ENCODE measurements at regions not wholly inside any gene's neighbourhood (a gene's known extent, or its start where the extent isn't known, plus 50 kb on each side); places are given as distances from the start of the nearest gene placed in this dataset.
A peak's percentile ranks its signal among the peaks of the same experiment; 100 is the strongest.

DNA sequence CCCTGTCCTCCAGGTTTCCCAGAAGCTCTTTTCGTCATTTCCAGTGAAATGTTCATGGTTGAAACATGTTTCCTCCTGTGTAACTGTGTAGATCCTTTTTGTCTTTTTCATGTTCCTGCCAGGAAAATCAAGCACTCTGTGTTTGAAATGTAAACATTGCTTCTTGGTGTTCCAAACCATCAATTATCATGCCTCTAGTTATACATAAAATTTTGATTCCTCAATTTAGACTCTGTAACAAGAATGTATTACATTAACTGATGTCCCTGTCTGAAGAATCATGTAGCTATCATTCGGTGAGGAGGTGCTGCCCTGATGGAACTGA, 546.3 kb upstream of the CITED2 start:
- DNase-seq = no peak

DNA sequence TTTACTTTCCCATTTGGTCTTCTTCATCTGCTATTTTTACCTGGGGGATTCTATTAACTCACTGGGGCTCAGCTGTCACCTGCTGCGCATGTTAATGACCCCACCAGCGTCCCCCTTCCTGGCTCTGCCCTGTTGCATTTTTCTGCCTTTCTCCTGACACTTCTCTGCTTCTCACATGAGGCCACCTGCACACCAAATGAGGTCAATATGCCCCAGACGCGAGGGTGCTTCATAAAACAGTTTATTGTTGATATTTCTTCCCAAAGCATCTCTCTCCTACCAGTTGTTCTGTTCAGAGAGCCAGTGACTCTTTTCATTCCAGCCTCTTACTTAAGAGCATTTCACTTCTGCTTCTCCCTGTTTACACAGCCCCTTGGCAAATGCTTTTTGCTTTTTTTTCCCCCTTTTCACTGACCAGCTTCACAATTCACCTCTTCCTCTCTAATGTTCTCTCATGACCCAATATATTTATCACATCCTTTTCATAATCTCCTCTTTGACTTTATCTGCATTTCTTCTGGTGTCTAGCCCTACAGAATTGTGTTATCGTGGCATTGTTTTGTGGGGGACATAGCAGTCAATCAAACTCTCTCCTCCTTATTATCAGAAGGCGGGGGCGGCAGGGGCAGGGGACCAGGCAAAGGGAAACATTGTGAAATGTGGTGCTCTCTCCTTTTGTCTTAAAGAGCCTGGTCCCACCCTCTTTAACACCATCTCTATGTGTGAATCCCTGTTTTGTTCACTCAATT, 545.8 kb upstream of the CITED2 start:
- no peak for DNase-seq

DNA sequence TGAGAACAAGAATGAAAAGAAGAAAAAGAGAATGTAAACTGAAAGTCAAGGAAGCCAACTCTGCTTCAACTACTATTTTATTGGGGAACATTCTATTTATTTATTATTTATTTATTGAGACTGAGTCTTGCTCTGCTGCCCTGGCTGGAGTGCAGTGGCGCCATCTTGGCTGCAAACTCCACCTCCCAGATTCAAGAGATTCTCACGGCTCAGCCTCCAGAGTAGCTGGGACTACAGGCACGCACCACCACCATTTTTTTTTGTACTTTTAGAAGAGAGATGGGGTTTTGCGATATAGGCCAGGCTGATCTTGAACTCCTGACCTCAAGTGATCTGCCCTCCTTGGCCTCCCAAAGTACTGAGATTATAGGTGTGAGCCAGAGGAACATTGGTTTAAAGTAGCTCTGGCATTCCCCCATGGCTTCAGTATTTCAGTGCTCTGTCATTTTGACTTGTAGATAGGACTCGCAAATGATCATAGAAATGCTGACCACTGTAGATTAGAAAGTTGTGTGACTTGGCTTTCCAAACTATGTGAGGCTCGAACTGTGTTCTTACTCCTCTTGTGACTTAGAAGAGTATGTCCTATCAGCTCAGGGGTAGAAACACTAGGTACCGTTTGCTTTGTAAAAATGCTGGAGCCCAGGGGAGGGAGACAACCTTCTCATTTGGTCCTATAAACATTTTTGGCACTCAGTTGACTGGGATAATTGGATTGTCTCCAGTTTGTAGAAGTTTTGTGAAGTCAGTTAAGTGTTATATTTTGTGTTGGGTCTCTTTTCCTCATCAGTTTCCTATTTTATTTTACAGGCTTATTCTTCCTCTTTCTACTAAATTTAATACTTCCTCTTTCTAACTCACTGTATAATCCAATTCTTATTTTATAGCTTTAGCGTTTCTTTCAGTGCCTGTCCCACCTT, 544.9 kb upstream of the CITED2 start:
- DNase-seq = no peak

DNA sequence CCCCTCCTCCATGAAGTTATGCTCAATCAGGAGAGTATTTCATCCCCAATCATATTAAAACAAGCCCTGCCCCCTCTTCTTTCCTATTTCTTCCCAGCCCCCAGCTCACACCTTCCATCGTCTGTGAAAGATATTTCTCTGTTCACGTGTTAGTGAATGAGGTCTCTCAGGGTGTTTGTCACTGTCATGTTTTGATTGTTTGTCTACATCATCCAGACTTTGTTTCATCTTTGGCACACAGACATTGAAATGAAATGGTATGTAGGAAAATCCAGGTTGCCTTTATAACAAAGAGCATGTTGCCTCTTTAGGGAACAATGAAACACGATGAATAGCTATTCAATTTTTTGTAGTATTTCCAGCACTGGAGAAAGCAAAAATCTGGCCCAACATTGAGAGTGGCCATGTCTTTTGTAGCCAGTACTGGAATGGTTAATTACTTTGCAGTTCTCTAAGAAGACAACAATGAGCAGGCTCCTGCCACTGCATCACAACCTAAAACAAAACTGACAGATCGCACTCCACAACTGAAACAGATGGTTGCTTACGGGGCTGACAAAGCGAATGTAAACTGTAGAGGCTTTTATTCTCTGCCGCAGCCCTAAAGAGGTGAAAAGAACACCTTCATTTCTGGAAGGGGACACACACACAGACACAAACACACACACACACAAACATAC, 543.6 kb upstream of the CITED2 start:
- DNase-seq = no peak

DNA sequence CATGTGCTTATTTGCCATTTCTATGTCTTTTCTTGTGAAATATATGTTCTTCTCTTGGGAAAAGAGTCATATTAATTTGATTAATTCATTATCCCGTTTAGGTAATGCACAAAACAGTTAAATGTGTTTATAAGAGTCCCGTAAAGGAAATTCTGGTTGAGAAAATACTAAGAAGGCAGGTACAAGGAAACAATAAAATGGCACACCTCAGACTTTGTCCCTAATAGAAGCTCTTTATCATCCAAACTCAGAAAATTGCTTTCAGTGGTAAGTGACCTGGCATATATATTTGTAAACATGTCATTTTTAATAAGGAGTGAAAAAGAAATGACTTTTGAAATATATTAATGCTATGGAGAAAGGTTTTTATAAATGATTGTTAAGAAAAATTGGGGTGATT, 540.5 kb upstream of the CITED2 start:
- no peak for DNase-seq

DNA sequence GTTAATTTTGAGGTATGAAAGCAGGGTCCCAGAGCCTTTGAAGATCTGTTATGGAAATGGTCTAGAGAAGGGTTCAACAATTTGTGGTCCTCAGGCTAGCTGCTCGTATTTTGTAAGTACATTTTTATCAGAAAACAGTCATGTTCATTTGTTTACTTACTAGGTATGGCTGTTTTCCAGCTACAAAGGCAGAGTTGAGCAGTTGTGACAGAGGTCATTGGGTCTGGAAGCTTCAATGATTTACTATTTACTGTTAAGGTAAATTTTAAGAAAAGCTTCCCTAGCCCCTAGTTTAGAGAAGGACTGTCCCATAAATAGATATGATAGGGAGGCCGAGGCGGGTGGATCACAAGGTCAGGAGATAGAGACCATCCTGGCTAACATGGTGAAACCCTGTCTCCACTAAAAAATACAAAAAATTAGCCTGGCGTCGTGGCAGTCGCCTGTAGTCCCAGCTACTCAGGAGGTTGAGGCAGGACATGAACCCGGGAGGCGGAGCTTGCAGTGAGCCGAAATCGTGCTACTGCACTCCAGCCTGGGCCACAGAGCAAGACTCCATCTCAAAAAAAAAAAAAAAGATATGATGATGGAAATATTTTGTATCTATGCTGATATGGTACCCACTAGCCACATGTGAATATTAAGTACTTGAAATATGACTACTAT, 538.4 kb upstream of the CITED2 start:
- DNase-seq = no peak

DNA sequence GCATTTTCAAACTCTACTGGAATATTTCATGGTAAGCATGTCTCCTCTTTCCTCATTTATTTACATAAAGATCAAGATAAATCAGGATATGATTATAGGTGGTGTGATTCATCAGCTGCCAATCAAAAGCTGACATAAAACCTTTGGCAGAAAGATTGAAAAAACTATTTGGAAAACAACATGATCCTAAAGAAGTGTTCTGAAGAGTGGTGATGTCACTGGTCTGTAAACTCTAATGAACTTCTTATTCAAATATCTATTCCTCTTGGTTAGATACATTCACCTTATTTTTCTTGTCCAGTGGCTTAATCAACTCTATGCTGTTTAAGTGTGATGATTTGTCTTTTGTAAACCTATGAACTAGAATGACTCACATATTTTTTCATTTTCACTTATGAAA, 535.5 kb upstream of the CITED2 start:
- DNase-seq = no peak

DNA sequence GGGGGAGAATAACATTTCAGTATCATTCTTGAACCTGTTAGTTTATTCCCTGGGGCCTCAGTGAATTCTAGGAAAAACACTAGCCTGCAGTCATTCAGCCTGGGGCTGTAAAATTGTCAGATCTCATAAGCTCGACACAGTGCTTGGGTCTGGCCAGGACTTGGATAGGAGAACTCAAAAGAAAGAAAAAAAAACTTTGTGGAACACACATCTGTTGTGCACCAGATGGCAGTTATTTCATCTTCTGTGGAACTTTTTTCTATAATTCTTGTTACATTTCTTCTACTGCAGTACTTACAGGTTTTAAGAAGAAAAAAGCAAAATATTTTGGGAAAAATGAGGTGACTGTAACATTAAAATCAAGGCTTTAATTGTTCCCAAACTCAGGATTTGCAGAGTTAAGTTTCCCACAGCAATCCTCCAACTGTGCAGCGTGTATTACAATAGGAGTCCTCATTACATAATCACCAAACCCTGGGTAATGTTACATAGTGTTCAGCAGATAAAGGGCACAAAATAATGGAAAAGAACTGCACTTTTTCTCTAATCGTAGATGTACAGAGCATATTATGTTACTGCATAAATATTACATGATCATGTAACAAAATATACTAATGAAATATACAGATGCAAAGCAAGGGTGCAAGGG, 531.1 kb upstream of the CITED2 start:
- no peak for DNase-seq

DNA sequence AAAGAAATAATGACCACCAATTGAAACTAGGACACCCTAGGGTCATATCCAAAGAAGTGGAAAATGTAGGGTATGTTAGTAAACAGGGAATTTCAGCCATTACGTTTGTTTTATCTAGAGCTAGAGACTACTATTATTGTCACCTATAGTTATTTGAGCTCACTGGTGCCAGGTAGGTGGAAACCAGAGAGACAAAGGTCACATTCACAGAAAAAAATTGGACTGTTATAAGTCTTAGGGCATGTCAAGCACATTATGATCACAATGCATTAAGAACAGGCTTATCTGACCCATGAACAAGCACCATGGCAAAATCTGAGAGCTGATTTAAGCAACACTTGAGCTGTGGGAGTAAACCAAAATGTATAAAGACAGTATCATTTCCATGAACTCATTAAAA, 530.1 kb upstream of the CITED2 start:
- DNase-seq = no peak

DNA sequence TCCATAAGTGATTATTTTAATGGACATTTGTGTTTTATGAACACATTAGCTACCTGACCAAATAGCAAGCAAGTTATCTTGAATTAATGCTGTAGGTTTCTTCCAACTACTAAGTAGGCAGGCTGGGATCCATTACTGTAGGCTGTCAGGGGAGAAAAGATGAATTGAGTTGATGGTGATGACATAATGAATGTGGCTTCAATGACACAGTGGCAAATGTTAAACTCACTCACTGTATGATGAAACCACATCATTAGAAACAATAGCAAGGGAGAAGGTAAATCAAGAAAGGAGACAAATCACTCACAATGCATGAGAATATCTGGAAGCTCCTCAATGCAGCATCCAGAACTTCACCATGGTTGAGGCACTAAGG, 529.7 kb upstream of the CITED2 start:
- DNase-seq = no peak

DNA sequence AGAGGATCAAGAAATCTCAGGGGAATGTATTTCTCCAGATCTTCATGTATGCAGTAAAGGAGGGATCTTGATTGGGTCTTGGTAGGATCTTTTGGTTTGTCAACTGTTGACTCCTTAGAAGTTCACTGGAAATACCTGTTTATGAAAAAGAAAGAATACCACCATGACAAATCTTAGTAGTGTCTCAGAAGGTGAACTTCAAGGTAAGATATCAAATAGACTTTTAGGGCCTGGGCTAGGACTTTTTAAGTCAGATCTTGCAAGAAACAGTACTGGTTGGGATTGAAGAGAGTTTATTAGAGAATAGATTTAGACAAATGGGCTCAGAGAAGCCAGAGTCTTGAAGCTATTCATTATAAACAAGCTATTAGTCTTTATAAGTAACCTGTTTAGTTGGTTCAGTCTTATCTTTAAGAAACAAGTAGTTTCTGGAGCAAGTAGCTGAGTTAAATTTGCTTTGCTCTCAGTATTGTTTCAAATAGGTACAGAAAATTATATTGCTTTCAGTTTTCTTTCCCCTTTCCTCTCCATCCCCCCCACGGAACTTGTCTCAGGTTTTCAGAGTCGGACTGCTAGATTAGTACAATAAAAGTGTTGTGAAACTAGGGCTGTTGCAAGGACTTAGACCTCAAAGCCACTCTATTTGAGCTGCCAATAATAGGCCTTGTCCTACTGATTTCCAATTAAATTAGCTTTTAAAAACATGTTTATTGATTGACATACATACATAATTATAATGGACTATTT, 529.1 kb upstream of the CITED2 start:
- DNase-seq = no peak

DNA sequence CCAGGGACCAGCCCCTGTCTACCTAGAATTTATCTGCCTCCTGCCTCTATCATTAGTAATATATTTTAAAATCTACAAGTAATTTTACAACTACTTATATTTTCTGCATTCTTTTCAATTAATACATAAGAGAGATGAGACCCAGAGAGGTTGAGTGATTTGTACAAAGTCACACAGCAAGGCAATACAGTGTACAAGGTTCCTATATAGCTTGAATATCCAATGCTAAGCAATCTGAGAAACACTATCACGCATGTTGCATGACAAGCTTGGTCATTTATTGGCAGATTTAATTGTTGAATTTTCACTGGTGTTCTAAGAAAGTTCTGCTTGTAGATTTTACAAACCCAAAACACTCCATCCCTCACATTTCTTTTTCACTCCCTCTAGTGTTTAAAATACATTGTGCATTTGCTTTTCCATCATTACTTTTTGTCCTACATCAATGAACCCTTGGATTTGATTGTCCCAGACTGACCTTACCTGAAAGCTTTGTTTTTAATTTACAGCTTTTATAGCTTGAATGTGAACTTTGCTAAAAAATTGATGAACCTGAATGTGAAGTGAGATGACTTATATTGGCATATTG, 520.9 kb upstream of the CITED2 start:
- no peak for DNase-seq

DNA sequence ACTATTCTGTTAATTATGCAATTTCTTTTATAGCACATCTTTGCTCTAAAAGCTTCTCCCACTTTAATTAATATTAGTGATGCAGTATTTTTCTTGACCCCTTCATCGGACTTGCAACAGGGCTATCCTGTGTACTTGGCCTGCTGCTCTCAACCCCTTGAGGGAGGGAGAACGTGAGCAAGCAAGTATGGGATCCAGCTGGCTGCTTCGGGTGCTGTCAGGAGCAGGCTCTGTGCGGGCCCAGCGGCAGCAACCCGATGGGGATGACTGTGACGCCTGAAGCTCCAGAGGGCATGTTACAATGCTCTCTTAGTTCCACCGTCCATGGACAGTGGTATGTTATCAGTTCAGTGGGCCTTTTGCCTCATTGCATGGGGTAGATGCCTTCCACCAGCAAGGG, 519.8 kb upstream of the CITED2 start:
- DNase-seq = no peak

DNA sequence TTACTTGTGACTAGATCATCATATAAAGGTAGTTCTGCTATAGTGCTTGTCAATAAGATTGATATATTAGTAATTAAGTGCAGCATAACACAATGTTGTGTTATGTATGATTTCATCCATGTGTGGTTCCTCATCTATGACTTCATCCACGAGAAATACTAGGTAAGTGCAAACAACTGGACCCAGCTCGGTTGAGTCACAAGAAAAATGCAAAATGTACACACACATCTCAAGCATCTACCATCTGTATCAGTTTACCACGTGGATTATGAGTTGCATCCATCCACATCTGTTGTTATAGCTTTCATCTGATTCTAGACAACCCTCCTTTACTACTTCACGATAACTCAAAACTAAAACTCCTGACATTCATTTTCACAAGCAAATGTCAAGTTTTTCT, 517.0 kb upstream of the CITED2 start:
- DNase-seq = no peak

DNA sequence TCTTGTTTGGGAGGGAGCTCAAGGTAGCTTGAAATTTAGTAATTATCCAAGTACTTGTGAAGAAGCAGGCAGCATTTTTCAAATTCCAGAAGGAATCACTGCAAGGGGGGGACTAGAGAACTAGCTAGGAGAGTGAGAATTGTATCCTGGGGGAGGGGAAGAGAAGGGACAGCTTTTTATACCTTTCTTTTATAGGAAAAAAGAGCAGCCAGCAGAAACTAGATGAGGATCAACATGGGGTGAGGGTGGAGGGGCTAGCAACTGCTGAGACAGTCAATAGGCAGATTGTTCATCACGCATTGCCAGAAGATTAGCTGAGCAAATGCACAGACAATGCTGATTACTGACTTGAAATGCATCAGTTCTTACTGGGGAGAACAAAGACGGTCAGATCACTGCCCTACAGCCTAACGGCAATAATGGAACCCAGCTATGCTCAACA, 514.3 kb upstream of the CITED2 start:
- DNase-seq = peak; percentile 81

DNA sequence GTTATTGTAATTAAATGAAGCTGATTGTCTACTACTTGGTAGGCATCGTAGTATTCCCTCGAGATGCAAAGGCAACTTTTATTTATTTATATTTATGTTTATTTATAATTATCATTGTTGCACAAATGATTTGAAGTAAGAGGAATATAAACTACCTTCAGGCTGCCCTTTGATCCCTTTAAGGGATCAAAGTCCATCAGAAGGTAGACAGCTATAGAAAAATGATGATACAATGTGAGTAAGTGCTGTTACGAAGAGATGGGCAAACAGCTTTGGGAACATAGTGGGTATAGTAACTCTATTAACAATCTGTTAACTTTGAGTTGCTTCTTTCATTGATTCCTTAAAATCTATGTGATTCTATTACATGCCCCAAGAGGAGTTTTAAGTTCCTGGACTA, 512.8 kb upstream of the CITED2 start:
- no peak for DNase-seq

DNA sequence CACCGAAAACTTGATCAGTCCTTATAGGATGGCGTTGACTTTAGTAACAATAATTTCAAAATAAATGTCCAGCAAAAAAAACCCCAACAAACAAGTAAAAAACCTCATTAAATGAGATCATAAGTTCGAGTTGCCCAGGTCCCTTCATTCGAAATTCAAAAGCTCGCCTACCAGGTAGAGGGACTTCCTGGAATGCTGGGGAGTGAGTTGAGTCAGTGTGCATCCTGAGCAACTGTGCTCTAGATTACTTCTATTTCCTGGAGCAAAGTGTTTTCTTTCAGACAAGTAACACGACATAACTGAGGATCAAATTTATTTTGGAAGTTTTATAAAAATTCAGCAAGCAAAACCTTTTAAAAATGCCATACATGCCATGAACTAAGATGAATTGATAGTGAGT, 511.9 kb upstream of the CITED2 start:
- DNase-seq = no peak

DNA sequence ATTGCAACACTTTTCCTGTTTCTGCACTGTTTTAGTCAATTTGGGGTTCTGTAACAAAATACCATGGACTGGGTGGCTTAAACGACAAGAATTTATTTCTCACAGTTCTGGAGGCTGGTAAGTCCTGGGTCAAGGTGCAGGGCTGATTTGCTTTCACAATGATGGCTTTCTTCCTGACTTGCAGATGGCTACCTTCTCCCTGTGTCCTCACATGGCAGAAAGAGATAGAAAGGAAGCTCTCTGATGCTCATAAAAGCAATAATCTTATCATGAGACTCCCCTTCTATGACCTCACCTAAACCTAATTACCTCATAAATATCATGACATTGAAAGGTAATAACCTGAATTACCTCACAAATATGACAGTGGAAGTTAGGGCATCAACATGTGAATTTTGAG, 511.5 kb upstream of the CITED2 start:
- no peak for DNase-seq

DNA sequence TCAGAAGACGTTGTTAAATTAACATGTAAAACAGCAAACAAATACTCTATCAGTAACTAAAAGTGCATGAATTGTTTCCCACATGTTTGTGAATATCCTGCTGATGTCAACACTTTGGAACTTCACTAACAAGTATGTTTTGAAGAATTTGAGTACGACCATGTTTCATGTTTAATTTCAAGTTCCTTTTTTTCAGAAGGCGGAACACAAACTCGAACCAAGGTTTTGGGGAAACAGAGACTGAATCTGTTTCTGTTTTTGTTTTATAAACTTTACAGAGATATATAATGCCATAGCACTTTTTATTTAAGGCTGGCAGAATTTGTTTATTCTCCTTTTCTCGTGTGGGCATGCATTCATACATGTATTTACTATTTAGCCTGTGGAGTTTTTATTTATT, 509.3 kb upstream of the CITED2 start:
- no peak for DNase-seq

DNA sequence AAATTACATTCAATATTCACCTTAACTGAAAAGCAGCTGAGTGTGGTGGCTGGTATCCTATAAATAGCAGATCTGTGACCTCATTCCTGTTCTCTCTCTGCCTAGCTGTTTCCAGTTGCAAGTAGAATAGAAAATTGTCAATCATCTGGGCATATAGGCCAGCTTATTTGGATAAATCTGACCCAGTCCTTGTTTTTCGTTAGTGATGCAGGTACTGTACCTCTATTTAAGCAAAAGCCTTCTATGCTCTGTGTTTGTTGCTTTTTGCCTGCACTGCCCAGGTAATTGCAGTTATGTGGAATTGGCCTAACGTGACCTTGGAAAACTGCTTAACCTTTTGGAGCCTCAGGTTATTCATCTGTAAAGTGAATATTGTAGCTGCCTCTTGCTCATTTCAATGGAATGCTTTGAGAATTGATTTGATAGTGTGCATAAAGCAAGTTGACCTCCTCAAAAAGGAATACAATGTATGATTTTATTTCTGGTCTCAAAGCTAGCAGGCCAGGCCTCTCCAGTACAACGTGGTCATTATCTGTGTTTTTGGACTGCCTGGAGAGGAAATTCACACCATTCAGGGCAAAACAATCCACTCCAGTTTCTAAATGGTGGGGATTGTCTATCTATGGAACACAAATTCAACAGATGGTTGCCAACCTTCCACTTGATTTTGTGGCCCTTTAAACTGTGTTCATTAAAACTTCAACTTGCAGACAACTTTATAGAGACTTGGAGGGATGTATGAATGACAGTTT, 508.7 kb upstream of the CITED2 start:
- DNase-seq = no peak

DNA sequence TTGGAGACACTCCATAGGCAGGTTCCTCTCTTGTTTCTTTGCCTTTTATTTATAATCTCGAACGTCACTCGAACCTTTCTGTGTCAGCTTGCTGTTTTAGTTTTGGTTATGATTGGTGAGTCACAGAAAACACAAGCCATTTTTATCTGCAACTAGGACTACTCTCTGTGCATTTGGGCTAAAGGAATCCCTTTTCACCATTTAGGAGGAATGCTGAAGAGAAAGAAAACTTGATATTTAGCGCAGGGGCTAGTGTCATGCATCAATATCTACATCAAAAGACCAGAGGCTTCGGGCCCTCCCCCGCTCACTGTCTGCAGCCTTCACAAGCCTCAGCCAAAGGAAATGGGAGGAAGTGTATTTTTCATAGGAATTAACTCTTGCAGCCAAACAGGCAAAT, 507.8 kb upstream of the CITED2 start:
- peak; percentile 55 for DNase-seq
